NCI-H146 treated with DMSO at 0.1 percent for 48 hours (cell line): ENCODE measurements at regions not wholly inside any gene's neighbourhood (a gene's known extent, or its start where the extent isn't known, plus 50 kb on each side); places are given as distances from the start of the nearest gene placed in this dataset.

Source experiments
- DNase-seq: peaks from one replicate; lab custom pipeline; 2025; ENCODE audit not compliant: unreplicated experiment; lab: John Stamatoyannopoulos, UW

GRCh38 chr7:68994841-68995240 is 603.4 kb upstream of the AUTS2 start:
- no peak for DNase-seq

- no peak for DNase-seq
Observed at GRCh38 chr7:68998136-68998535, 600.1 kb upstream of the AUTS2 start.

DNA sequence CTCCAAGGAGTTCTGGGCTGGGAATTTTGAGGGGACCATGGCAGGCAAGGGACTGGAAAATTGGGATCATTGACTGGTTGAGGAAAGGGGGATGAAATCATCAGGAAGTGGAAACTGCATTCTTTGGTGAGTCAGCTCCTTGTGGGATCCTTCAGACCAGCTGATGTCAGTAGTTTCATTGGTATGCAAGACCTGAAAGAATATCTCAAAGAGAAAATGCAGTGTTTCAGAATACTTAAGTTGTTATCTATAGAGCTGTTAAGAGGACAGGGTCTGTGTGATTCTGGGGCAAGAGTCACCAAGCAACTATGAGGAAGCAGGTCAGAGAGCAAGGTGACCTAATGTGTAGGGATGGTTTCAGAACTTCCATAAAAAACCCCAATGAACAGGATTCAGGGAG is 595.9 kb upstream of the AUTS2 start:
- DNase-seq = no peak

DNA sequence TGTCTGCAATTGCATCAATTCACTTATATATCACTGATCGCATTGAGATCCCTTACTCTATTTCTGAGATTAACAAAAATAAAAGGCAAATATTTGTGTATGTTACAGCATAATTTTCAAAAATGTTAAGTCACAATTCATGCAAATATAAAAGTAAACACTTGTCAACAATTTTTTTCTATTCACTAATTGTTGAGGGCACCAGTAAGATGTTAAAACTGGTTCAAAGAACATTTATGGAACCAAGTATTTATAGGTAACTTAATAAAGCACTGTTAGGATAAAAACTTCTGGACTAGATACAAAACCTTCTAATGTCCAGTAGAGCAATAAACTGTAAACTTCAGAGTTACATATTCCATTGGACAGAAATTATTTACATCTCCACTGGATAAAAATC is 586.1 kb upstream of the AUTS2 start:
- no peak for DNase-seq

DNA sequence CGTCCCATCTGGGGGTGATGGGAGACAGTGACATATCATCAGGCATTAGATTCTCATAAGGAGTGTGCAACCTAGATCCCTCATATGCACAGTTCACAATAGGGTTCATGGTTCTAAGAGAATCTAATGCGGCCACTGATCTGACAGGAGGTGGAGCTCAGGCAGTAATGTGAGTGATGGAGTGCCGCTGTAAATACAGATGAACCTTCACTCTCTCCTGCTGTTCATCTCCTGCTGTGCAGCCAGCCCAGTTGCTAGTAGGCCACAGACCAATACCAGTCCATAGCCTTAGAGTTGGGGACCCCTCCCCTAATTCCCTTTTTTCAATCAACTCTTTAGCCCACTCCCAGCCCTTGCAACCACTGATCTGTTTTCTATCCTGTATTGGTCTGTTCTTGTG is 581.1 kb upstream of the AUTS2 start:
- no peak for DNase-seq

DNA sequence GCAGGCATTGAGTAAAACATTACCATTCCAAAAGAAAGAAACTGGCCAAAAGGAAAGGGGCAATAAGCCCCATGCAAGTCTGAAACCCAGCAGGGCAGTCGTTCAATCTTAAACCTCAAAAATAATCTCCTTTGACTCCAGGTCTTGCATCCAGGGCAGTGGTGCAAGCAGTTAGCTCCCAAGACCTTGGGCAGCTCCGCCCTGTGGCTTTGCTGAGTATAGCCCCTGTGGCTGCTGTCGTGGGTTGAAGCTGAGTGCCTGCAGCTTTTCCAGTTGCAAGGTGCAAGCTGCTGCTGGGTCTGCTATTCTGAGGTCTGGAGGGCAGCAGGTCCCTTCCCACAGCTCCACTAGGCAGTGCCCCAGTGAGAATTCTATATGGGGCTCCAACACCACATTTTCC is 580.1 kb upstream of the AUTS2 start:
- DNase-seq = no peak

GRCh38 chr7:69019437-69019836 is 578.8 kb upstream of the AUTS2 start:
- DNase-seq = no peak

DNA sequence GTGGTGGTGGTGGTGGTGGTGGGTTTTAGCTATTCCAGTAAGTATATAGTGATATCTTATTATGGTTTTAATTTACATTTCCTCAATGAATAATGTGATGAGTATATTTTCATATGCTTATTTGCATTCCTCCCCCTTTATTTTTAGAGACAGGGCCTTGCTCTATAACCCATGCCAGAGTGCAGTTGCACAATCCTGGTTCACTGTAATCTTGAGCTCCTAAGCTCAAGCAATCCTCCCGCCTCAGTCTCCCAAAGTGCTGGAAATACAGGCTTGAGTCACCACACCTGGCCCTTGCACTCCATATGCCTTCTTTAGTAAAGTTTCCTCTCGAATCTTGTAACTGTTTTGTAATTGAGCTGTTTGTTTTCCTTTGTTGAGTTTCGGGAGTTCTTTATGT is 577.7 kb upstream of the AUTS2 start:
- no peak for DNase-seq

DNA sequence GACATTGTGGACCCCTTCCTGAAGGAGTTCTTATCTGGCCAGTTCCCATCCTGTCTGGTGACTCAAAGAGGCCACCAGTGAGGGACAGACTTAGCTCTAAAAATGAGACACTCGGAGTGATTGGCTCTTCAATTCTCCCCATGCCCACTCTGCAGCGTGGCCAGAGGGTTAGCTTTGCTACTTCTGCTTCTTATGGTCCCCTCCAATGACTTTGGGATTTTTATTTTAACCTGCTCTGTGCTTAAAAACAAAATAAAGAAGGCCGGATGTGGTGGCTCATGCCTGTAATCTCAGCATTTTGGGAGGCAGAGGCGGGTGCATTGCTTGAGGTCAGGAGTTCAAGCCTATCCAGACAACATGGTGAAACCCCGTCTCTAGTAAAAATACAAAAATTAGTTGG is 573.0 kb upstream of the AUTS2 start:
- DNase-seq = no peak

GRCh38 chr7:69032848-69033247 is 565.4 kb upstream of the AUTS2 start:
- DNase-seq = no peak

DNA sequence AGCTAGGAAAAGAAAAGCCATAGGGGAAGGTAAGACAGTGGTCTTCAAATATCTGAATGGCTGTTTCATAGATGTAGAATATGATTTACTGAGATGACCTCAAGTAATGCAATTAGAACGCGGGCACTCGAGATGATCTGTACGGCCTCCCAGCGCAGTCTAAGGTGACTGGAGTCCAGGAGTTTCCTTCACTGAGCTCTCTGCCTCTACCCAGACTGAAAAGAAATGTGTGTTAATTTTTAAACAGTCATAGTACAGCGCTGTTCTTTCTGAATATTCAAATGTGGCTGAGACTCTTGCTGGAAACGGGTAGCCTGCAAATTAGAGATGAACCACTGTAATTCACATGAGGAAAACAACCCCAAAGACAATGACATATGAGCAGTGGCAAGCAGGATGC is 562.4 kb upstream of the AUTS2 start:
- DNase-seq = no peak

DNA sequence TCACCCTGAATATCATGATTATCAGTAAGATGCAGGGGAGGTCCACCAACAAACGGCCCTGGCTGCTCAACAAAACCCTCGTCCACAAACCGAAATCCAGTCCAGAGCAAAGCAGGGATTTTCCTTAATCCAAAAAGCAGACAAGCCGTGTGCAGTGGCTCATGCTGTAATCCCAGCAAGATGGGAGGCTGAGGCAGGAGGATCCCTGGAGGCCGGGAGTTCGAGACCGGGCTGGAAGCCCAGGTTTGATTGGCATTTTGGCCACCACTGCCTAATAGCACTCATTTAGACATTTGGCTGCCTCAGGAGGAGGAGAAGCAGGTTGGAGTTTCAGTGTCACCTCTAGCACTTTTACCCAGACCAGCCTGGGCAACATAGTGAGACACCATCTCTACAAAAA is 562.0 kb upstream of the AUTS2 start:
- no peak for DNase-seq

- DNase-seq = no peak
Observed at GRCh38 chr7:69038915-69039314, 559.4 kb upstream of the AUTS2 start.

DNA sequence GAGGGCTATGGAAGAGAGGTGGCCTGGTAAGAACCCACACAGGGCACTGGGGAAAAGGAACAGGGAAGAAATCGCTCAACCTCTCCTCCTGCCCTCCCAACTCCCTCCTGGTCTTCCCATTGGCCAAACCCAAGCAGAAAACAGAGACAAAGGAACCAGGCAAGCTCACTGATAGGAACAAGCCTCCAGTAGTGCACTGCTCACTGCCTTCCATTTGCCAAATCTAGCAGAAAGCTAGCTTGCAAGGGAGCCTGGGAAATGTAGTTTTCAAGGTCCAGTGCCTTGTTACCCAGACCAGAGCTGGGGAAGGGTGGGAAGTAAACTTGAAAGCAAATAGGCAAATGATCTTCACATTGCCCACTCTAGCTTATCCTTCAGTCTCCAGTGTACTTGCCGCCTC is 556.1 kb upstream of the AUTS2 start:
- DNase-seq = no peak

- DNase-seq = no peak
Observed at GRCh38 chr7:69047151-69047754, 551.0 kb upstream of the AUTS2 start.

GRCh38 chr7:69049326-69049725 is 548.9 kb upstream of the AUTS2 start:
- no peak for DNase-seq

DNA sequence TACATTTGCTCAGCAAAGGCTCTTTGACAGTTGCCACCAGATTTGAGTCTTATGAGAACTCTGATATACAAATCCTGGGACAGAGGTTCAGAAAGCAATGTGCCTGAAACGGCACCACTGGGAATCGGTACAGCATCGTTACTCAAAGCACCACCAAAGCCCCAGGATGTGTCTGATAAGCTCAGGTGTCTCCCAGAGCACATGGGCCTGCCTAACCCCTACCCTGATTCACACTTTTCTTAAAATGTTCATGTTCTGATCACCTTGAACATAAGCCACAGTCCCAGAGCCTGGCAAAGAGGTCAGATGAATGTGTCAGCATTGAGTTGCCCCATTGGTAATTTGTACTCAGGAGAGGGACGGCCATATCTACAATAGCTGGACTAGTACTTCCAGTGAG is 545.8 kb upstream of the AUTS2 start:
- DNase-seq = no peak

DNA sequence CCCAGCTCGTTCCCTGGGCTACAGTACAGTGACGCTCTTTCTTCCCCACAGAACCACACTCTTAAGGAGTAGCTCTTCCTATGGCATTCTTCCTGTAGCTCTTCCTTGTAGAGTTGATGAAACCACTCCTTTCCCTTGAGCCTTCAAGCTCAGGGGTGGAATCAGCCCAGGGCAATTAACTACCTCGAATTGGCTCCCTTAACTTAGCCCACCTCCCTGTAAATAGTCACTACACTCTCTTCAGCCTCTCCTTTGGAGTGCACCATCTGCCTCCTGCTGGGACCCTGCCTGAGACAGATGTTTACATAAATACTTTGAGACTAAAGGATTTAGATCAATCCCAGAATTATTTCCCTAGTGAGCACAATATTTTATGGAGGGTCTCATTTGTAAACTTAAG is 537.8 kb upstream of the AUTS2 start:
- no peak for DNase-seq

DNA sequence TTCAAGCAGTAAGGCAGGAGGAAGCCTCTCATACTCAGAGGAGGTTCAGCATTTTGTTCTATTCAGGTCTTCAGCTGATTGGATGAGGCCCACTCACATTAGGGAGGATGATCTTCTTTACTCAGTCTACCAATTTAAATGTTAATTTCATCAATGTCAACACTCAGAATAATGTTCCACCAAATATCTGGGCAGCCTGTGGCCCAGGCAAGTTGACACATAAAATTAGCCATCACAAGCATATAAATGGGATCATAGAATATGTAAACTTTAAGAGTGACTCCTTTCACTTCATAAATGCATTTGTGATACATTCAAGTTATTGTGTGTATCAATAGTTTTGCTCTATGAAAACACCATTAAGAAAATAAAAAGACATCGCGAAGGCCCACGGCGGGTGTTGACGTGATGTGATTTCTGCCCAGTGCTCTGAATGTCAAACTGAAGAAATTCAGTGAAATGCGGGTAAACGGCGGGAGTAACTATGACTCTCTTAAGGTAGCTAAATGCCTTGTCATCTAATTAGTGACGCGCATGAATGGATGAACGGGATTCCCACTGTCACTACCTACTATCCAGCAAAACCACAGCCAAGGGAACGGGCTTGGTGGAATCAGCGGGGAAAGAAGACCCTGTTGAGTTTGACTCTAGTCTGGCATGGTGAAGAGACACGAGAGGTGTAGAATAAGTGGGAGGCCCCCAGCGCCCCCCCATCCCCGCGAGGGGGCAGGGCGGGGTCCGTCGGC is 536.1 kb upstream of the AUTS2 start:
- no peak for DNase-seq

- DNase-seq = no peak
Observed at GRCh38 chr7:69067397-69067796, 530.9 kb upstream of the AUTS2 start.

GRCh38 chr7:69070476-69070875 is 527.8 kb upstream of the AUTS2 start:
- DNase-seq = no peak

GRCh38 chr7:69076566-69076965 is 521.7 kb upstream of the AUTS2 start:
- no peak for DNase-seq
